HFFc6 (cell line): ENCODE measurements at regions not wholly inside any gene's neighbourhood (a gene's known extent, or its start where the extent isn't known, plus 50 kb on each side); places are given as distances from the start of the nearest gene placed in this dataset.

Experiments
- DNase-seq: peaks from one replicate; pipeline ENCODE4 v3.0.0-alpha.2; 2018
- H3K27ac Mint-ChIP-seq: 2 replicates; pipeline ENCODE4 v1.8.0; 2020; ENCODE audit warnings: mild to moderate bottlenecking, mixed read lengths
- H3K27me3 Mint-ChIP-seq: 2 replicates; pipeline ENCODE4 v1.8.0; 2021; ENCODE audit warnings: mild to moderate bottlenecking, moderate library complexity, mixed read lengths; ENCODE audit not compliant: insufficient read depth
- H3K36me3 Mint-ChIP-seq: 2 replicates; pipeline ENCODE4 v1.8.0; 2021; ENCODE audit warnings: low read depth, mixed read lengths
- H3K4me1 Mint-ChIP-seq: 2 replicates; pipeline ENCODE4 v1.8.0; 2020; ENCODE audit warnings: low read depth, mixed read lengths
- H3K4me3 Mint-ChIP-seq: 2 replicates; pipeline ENCODE4 v1.8.0; 2020; ENCODE audit warnings: mild to moderate bottlenecking, moderate library complexity, mixed read lengths
- H3K9me3 Mint-ChIP-seq: 2 replicates; pipeline ENCODE4 v1.8.0; 2020; ENCODE audit warnings: mild to moderate bottlenecking, mixed read lengths
- CTCF ChIP-seq: fragments of 200-600 bp; sonication (generic); IDR thresholded peaks from 2 replicates; pipeline ENCODE4 v1.5.0; 2021; ENCODE audit warnings: antibody characterized with exemption, mild to moderate bottlenecking

- Mint-ChIP-seq H3K4me1 (no peaks in the 10 kb centered on the region), H3K36me3 (no peaks in the 10 kb centered on the region), H3K27me3 (no peaks in the 10 kb centered on the region), H3K9me3 (no peaks in the 10 kb centered on the region), H3K4me3 (no peak overlapping the region), H3K27ac (no peak overlapping the region)
- DNase-seq = no peak
- TF ChIP-seq CTCF = no peak
Observed at GRCh38 chr10:36872702-36873393, 252.6 kb upstream of the ANKRD30A start.

GRCh38 chr10:36840788-36841187 lies 284.6 kb upstream of the ANKRD30A start:
- Mint-ChIP-seq H3K9me3 (peaks cover 16% of the 10 kb centered on the region; the same call in 1 of the 2 replicates), H3K4me1 (no peaks in the 10 kb centered on the region), H3K4me3 (no peak overlapping the region), H3K27ac (no peak overlapping the region), H3K36me3 (no peaks in the 10 kb centered on the region), H3K27me3 (no peaks in the 10 kb centered on the region)
- no peak for DNase-seq
- no peak for TF ChIP-seq CTCF

- Mint-ChIP-seq H3K27ac (no peak overlapping the region), H3K27me3 (no peaks in the 10 kb centered on the region), H3K36me3 (no peaks in the 10 kb centered on the region), H3K4me1 (no peaks in the 10 kb centered on the region), H3K4me3 (no peak overlapping the region), H3K9me3 (peaks cover 11% of the 10 kb centered on the region; the same call in 1 of the 2 replicates)
- DNase-seq = no peak
- TF ChIP-seq CTCF = no peak
Observed at GRCh38 chr10:36837416-36837815, 288.0 kb upstream of the ANKRD30A start.

GRCh38 chr10:36819781-36820180 lies 305.6 kb upstream of the ANKRD30A start:
- TF ChIP-seq CTCF = no peak
- H3K36me3 Mint-ChIP-seq = no peaks in the 10 kb centered on the region
- peaks cover 48% of the 10 kb centered on the region for H3K9me3 Mint-ChIP-seq
- no peak overlapping the region for H3K4me3 Mint-ChIP-seq
- H3K4me1 Mint-ChIP-seq = no peaks in the 10 kb centered on the region
- DNase-seq = no peak
- H3K27ac Mint-ChIP-seq = no peak overlapping the region
- H3K27me3 Mint-ChIP-seq = peaks cover 2% of the 10 kb centered on the region; the same call in 1 of the 2 replicates

- Mint-ChIP-seq H3K36me3 (no peaks in the 10 kb centered on the region), H3K4me1 (no peaks in the 10 kb centered on the region), H3K27ac (no peak overlapping the region), H3K9me3 (peaks cover 32% of the 10 kb centered on the region), H3K27me3 (peaks cover 2% of the 10 kb centered on the region; the same call in 1 of the 2 replicates), H3K4me3 (no peak overlapping the region)
- DNase-seq = no peak
- no peak for TF ChIP-seq CTCF
Observed at GRCh38 chr10:36817898-36818297, 307.5 kb upstream of the ANKRD30A start.
